Gastrocnemius medialis (tissue), 4 donors: ENCODE measurements at regions not wholly inside any gene's neighbourhood (a gene's known extent, or its start where the extent isn't known, plus 50 kb on each side); places are given as distances from the start of the nearest gene placed in this dataset.
"Not testable (repeated sequence)": the region's sequence is repeated elsewhere in the genome, so short reads cannot be mapped to it uniquely, and the experiment has no call there.

ENCODE experiments used
- POLR2A ChIP-seq, 2 donors: fragments of 450-650 bp; IDR thresholded peaks; one replicate each; pipeline ENCODE4 v1.6.1; 2017; ENCODE audit warnings: antibody characterized with exemption in 2 of 2, mild to moderate bottlenecking in 2 of 2, moderate library complexity in 2 of 2
- TF ChIP-seq, protein P1 (sequence below), 5 experiments: fragments of 450-650 bp in 3 of 5; fragments of 200-600 bp in 2 of 5; sonication (generic) in 2 of 5; IDR thresholded peaks in 4 of 5; conservative IDR thresholded peaks in 1 of 5; 1 replicate in 4 of 5; 2 replicates in 1 of 5; pipeline ENCODE4 v1.5.1; 2016 to 2019; ENCODE audit warnings: antibody characterized with exemption in 5 of 5, mild to moderate bottlenecking in 3 of 5, moderate library complexity in 3 of 5

DNA sequence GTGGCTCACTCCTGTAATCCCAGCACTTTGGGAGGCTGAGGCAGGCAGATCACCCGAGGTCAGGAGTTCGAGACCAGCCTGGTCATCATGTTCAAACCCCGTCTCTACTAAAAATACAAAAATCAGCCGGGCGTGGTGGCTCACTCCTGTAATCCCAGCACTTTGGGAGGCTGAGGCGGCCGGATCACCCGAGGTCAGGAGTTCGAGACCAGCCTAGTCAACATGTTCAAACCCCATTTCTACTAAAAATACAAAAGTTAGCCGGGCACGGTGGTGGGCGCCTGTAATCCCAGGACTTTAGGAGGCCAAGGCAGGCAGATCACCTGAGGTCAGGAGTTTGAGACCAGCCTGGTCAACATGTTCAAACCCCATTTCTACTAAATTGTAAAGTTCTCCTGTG lies 97.0 kb downstream of the CRLF2 start:
- TF ChIP-seq, protein P1, sequence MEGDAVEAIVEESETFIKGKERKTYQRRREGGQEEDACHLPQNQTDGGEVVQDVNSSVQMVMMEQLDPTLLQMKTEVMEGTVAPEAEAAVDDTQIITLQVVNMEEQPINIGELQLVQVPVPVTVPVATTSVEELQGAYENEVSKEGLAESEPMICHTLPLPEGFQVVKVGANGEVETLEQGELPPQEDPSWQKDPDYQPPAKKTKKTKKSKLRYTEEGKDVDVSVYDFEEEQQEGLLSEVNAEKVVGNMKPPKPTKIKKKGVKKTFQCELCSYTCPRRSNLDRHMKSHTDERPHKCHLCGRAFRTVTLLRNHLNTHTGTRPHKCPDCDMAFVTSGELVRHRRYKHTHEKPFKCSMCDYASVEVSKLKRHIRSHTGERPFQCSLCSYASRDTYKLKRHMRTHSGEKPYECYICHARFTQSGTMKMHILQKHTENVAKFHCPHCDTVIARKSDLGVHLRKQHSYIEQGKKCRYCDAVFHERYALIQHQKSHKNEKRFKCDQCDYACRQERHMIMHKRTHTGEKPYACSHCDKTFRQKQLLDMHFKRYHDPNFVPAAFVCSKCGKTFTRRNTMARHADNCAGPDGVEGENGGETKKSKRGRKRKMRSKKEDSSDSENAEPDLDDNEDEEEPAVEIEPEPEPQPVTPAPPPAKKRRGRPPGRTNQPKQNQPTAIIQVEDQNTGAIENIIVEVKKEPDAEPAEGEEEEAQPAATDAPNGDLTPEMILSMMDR (IDR thresholded peaks at IDR 0.05 in 4 of 5, conservative IDR thresholded peaks at IDR 0.05 in 1 of 5) = not testable (repeated sequence)
- not testable (repeated sequence) for TF ChIP-seq POLR2A (IDR thresholded peaks at IDR 0.05)
